Neural progenitor cell (in vitro differentiated cells): ENCODE measurements at regions not wholly inside any gene's neighbourhood (a gene's known extent, or its start where the extent isn't known, plus 50 kb on each side); places are given as distances from the start of the nearest gene placed in this dataset.

ENCODE experiments used
- DNase-seq: peaks from one replicate; pipeline ENCODE4 v3.0.0-alpha.2; 2016; ENCODE audit warnings: low spot score
- H2AFZ ChIP-seq: fragments of 200-600 bp; sonication (generic); replicated peaks from 2 replicates; pipeline ENCODE4 v1.6.1; 2016; ENCODE audit warnings: antibody characterized with exemption
- H3F3A ChIP-seq: fragments of 200-600 bp; sonication (generic); 2 replicates; pipeline ENCODE4 v1.6.1; 2016; ENCODE audit warnings: antibody characterized with exemption, low read depth
- H3K27ac ChIP-seq: fragments of 200-600 bp; sonication (generic); 2 replicates; pipeline ENCODE4 v1.5.1; 2016; ENCODE audit warnings: mild to moderate bottlenecking
- H3K27me3 ChIP-seq: fragments of 200-600 bp; sonication (generic); 2 replicates; pipeline ENCODE4 v1.6.1; 2016; ENCODE audit warnings: mild to moderate bottlenecking, moderate library complexity
- H3K36me3 ChIP-seq: fragments of 200-600 bp; sonication (generic); 2 replicates; pipeline ENCODE4 v1.5.1; 2016
- H3K4me1 ChIP-seq: fragments of 200-600 bp; sonication (generic); 2 replicates; pipeline ENCODE4 v1.6.1; 2016; ENCODE audit warnings: mixed run types
- H3K4me2 ChIP-seq: fragments of 200-600 bp; sonication (generic); 2 replicates; pipeline ENCODE4 v1.6.1; 2016
- H3K4me3 ChIP-seq: fragments of 200-600 bp; sonication (generic); 2 replicates; pipeline ENCODE4 v1.5.1; 2016
- H3K79me2 ChIP-seq: fragments of 200-600 bp; sonication (generic); 2 replicates; pipeline ENCODE4 v1.6.1; 2016; ENCODE audit warnings: low read depth
- H3K9ac ChIP-seq: fragments of 200-600 bp; sonication (generic); 2 replicates; pipeline ENCODE4 v1.6.1; 2016
- H3K9me3 ChIP-seq: fragments of 200-600 bp; sonication (generic); 2 replicates; pipeline ENCODE4 v1.5.1; 2016; ENCODE audit warnings: low read depth
- H4K20me1 ChIP-seq: fragments of 200-600 bp; sonication (generic); 2 replicates; pipeline ENCODE4 v1.6.1; 2016; ENCODE audit warnings: low read depth
- H3K27ac Mint-ChIP-seq: 3 replicates; pipeline ENCODE4 v1.8.0; 2021; ENCODE audit warnings: mixed read lengths
- H3K27me3 Mint-ChIP-seq: 2 replicates; pipeline ENCODE4 v1.8.0; 2022; ENCODE audit warnings: low read depth, mild to moderate bottlenecking, inconsistent platforms, moderate library complexity, mixed read lengths; ENCODE audit not compliant: insufficient read depth
- H3K36me3 Mint-ChIP-seq: 3 replicates; pipeline ENCODE4 v1.8.0; 2021; ENCODE audit warnings: mixed read lengths
- H3K4me1 Mint-ChIP-seq: 3 replicates; pipeline ENCODE4 v1.8.0; 2021; ENCODE audit warnings: mixed read lengths
- H3K4me3 Mint-ChIP-seq: 3 replicates; pipeline ENCODE4 v1.8.0; 2021; ENCODE audit warnings: mild to moderate bottlenecking, moderate library complexity, mixed read lengths
- H3K9me3 Mint-ChIP-seq: 3 replicates; pipeline ENCODE4 v1.8.0; 2020; ENCODE audit warnings: mixed read lengths
- CTCF ChIP-seq: fragments of 200-600 bp; sonication (generic); IDR thresholded peaks from 2 replicates; pipeline ENCODE4 v1.5.1; 2017; ENCODE audit warnings: antibody characterized with exemption, mild to moderate bottlenecking
- EZH2 ChIP-seq: fragments of 200-600 bp; sonication (generic); IDR thresholded peaks from 2 replicates; pipeline ENCODE4 v1.6.1; 2017; ENCODE audit warnings: antibody characterized with exemption, mild to moderate bottlenecking, moderate library complexity
- EZH2phosphoT487 ChIP-seq: fragments of 200-600 bp; sonication (generic); IDR thresholded peaks from 2 replicates; pipeline ENCODE4 v1.6.1; 2017; ENCODE audit warnings: antibody characterized with exemption

- Histone ChIP-seq H3F3A (no peaks in the 10 kb centered on the region), H2AFZ (no peak overlapping the region), H3K79me2 (no peaks in the 10 kb centered on the region), H4K20me1 (no peaks in the 10 kb centered on the region), H3K4me3 (no peak overlapping the region), H3K36me3 (no peaks in the 10 kb centered on the region), H3K9ac (no peak overlapping the region), H3K4me2 (no peak overlapping the region), H3K9me3 (no peaks in the 10 kb centered on the region), H3K27ac (no peak overlapping the region), H3K27me3 (no peaks in the 10 kb centered on the region), H3K4me1 (no peaks in the 10 kb centered on the region)
- no peak for DNase-seq
- no peak for TF ChIP-seq CTCF
- TF ChIP-seq EZH2 = no peak
- TF ChIP-seq EZH2phosphoT487 = no peak
- Mint-ChIP-seq H3K9me3 (peaks cover 8% of the 10 kb centered on the region), H3K36me3 (peaks cover 6% of the 10 kb centered on the region), H3K27ac (no peak overlapping the region), H3K4me1 (peaks cover 6% of the 10 kb centered on the region), H3K4me3 (no peak overlapping the region), H3K27me3 (peaks cover 3% of the 10 kb centered on the region)
These were observed 264.2 kb downstream of the SAMD5 start for GRCh38 chr6:147772724-147773123.

GRCh38 chr6:147774856-147775255 lies 266.4 kb downstream of the SAMD5 start:
- no peaks in the 10 kb centered on the region for H3K9me3 ChIP-seq
- TF ChIP-seq CTCF (peak; percentile 63), EZH2phosphoT487 (no peak)
- H3K9ac ChIP-seq = no peak overlapping the region
- Mint-ChIP-seq H3K36me3 (peaks cover 6% of the 10 kb centered on the region), H3K4me1 (peaks cover 9% of the 10 kb centered on the region), H3K27ac (no peak overlapping the region), H3K4me3 (no peak overlapping the region), H3K27me3 (peaks cover 3% of the 10 kb centered on the region), H3K9me3 (peaks cover 8% of the 10 kb centered on the region)
- H3K4me2 ChIP-seq = no peak overlapping the region
- H3F3A ChIP-seq = no peaks in the 10 kb centered on the region
- DNase-seq = peak; percentile 48
- H3K4me3 ChIP-seq = no peak overlapping the region
- H3K27me3 ChIP-seq = no peaks in the 10 kb centered on the region
- H2AFZ ChIP-seq = no peak overlapping the region
- H3K4me1 ChIP-seq = no peaks in the 10 kb centered on the region
- H4K20me1 ChIP-seq = no peaks in the 10 kb centered on the region
- H3K27ac ChIP-seq = no peak overlapping the region
- H3K79me2 ChIP-seq = no peaks in the 10 kb centered on the region
- no peaks in the 10 kb centered on the region for H3K36me3 ChIP-seq

- no peak for TF ChIP-seq EZH2phosphoT487
- no peak for TF ChIP-seq CTCF
- no peak for TF ChIP-seq EZH2
- H3K36me3 ChIP-seq = no peaks in the 10 kb centered on the region
- no peaks in the 10 kb centered on the region for H3K27me3 ChIP-seq
- H3K27ac ChIP-seq = no peak overlapping the region
- H3K27ac Mint-ChIP-seq = no peak overlapping the region
- peaks cover 6% of the 10 kb centered on the region for H3K36me3 Mint-ChIP-seq
- no peaks in the 10 kb centered on the region for H3F3A ChIP-seq
- H3K4me3 ChIP-seq = no peak overlapping the region
- H3K9me3 ChIP-seq = no peaks in the 10 kb centered on the region
- H4K20me1 ChIP-seq = no peaks in the 10 kb centered on the region
- no peak overlapping the region for H3K9ac ChIP-seq
- no peaks in the 10 kb centered on the region for H3K4me1 ChIP-seq
- H3K79me2 ChIP-seq = no peaks in the 10 kb centered on the region
- H3K4me2 ChIP-seq = no peak overlapping the region
- H3K4me3 Mint-ChIP-seq = no peak overlapping the region
- DNase-seq = no peak
- peaks cover 3% of the 10 kb centered on the region for H3K27me3 Mint-ChIP-seq
- peaks cover 8% of the 10 kb centered on the region for H3K9me3 Mint-ChIP-seq
- H2AFZ ChIP-seq = no peak overlapping the region
- peaks cover 11% of the 10 kb centered on the region for H3K4me1 Mint-ChIP-seq
These were observed 268.2 kb downstream of the SAMD5 start for GRCh38 chr6:147776631-147777213.
